ENCODE measurements at regions not wholly inside any gene's neighbourhood (a gene's known extent, or its start where the extent isn't known, plus 50 kb on each side); places are given as distances from the start of the nearest gene placed in this dataset.
"Not testable (repeated sequence)": the region's sequence is repeated elsewhere in the genome, so short reads cannot be mapped to it uniquely, and the experiment has no call there.

DNA sequence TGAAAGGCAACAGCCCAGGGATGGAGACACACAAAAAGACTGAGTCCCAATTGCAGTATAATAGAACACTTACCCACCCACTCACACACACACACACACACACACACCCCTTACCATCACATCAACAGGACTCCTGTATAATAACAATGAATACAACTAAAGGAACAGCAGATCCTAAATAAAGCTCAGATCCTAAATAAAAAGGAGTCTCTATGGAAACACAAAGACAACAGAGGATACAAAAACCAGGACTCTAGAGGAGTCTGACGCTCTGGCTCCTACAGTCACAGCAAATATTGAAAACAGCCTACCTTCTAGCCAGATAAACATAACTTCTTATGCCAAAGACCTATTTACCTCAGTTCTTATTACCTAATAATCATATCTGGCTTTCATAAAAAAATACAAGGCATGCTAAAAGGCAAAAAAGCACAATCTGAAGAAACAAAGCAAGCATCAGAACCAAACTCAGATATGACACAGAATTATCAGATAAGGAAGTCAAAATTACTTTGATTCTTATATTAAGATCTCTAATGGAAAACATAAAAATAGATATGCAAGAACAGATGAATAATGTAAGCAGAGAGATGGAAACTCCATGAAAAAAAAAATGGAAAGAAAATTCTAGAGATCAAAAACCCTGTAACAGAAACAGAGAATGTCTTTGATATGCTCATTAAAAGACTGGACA is 134.9 kb downstream of the MMUT start:
- DNase-seq (ENCODE audit: low read depth in 4 of 6, low spot score in 6 of 6), result peak in 1 of 6 donors; percentile 5
- Histone ChIP-seq H3K4me3 (ENCODE audit: low read depth, low read length) (no peak overlapping the region), H3K36me3 (ENCODE audit: control insufficient read depth, insufficient read depth, low read length) (no peaks in the 10 kb centered on the region), H3K9me3 (ENCODE audit: control insufficient read depth, insufficient read depth, low read length) (no peaks in the 10 kb centered on the region), H3K4me1 (ENCODE audit: control insufficient read depth, insufficient read depth, low read length) (no peaks in the 10 kb centered on the region), H3K27me3 (ENCODE audit: control insufficient read depth, insufficient read depth, low read length) (no peaks in the 10 kb centered on the region), H3K27ac (ENCODE audit: low read depth, low read length) (no peak overlapping the region)
- 25% methylated on average over 1 of the region's 1 CpG for WGBS (ENCODE audit: insufficient coverage)

DNA sequence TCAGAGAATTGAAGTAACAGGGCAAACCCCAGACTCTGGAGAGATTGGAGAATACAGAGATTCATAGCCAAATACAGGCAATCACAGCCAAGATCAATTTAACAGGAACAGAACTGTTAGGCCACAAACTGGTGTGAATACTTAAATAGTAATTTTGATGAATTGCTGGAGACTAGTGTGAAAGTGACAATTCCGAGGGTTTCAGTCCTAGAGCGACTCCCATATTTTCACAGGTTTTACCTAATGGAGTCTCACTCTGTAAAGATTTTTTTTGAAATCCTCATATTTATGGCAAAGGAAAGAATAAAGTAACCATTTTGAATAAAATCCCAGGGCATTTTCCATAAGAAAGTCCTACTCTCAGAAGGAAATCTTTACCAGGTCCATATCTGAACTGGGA is 135.5 kb downstream of the MMUT start:
- WGBS (ENCODE audit: insufficient coverage), result no CpG with 5 or more reads among the region's 2 CpGs
- DNase-seq (ENCODE audit: low read depth in 4 of 6, low spot score in 6 of 6), result no peak

DNA sequence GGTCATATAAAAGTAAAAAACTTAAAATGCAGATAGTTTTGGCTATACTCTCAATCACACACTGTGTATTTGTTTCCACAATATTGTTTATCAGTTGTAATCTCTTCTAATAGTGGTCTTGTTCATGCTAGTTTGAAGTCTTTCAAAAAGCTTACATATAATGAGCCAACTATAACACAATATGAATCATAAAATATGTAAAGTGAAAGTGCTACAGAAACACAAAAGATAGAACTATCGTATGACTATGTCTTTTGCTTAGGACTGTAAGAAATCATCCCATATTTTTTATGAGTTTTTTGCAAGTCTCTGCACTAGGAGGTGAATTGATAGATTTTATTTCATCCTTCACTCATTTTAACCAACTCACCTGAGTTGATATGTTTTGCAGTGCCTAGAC is 136.0 kb downstream of the MMUT start:
- WGBS (ENCODE audit: insufficient coverage), result no CpG with 5 or more reads among the region's 1 CpG
- DNase-seq (ENCODE audit: low read depth in 4 of 6, low spot score in 6 of 6), result no peak
- Histone ChIP-seq H3K27ac (ENCODE audit: low read depth, low read length) (no peak overlapping the region), H3K4me3 (ENCODE audit: low read depth, low read length) (no peak overlapping the region), H3K4me1 (ENCODE audit: control insufficient read depth, insufficient read depth, low read length) (no peaks in the 10 kb centered on the region), H3K36me3 (ENCODE audit: control insufficient read depth, insufficient read depth, low read length) (no peaks in the 10 kb centered on the region), H3K9me3 (ENCODE audit: control insufficient read depth, insufficient read depth, low read length) (no peaks in the 10 kb centered on the region), H3K27me3 (ENCODE audit: control insufficient read depth, insufficient read depth, low read length) (no peaks in the 10 kb centered on the region)

More for the DNA sequence above, 135.5 kb downstream of the MMUT start:
- no peaks in the 10 kb centered on the region for H3K9me3 ChIP-seq (ENCODE audit: control insufficient read depth, insufficient read depth, low read length)
- no peaks in the 10 kb centered on the region for H3K27me3 ChIP-seq (ENCODE audit: control insufficient read depth, insufficient read depth, low read length)
- H3K36me3 ChIP-seq (ENCODE audit: control insufficient read depth, insufficient read depth, low read length), result no peaks in the 10 kb centered on the region
- no peak overlapping the region for H3K27ac ChIP-seq (ENCODE audit: low read depth, low read length)
- no peak overlapping the region for H3K4me3 ChIP-seq (ENCODE audit: low read depth, low read length)
- H3K4me1 ChIP-seq (ENCODE audit: control insufficient read depth, insufficient read depth, low read length), result no peaks in the 10 kb centered on the region

- Histone ChIP-seq H3K27ac (ENCODE audit: low read depth, low read length) (no peak overlapping the region), H3K27me3 (ENCODE audit: control insufficient read depth, insufficient read depth, low read length) (no peaks in the 10 kb centered on the region), H3K36me3 (ENCODE audit: control insufficient read depth, insufficient read depth, low read length) (no peaks in the 10 kb centered on the region), H3K4me1 (ENCODE audit: control insufficient read depth, insufficient read depth, low read length) (no peaks in the 10 kb centered on the region), H3K4me3 (ENCODE audit: low read depth, low read length) (no peak overlapping the region), H3K9me3 (ENCODE audit: control insufficient read depth, insufficient read depth, low read length) (no peaks in the 10 kb centered on the region)
- no CpG with 5 or more reads among the region's 2 CpGs for WGBS (ENCODE audit: insufficient coverage)
- DNase-seq (ENCODE audit: low read depth in 4 of 6, low spot score in 6 of 6), result no peak
Measured at GRCh38 chr6:49326347-49326746, 136.7 kb downstream of the MMUT start.

DNA sequence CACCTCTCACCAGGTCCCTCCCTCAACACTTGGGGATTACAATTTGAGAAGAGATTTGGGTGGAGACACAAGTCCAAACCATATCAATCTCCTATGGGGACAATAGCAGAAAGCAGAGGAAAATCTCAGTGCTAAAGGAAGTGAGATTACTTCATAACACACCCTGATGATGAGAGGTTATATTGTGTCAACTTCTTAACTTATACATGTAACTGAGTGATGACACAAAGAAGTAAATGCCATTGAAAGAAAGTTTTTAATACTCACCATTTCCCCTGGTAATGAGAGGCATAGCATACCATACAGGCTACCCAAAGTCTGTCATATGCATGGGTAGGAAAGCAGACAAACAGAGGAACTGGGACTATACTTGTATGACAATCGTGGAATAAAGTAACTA is 137.2 kb downstream of the MMUT start:
- no peaks in the 10 kb centered on the region for H3K9me3 ChIP-seq (ENCODE audit: control insufficient read depth, insufficient read depth, low read length)
- 83% methylated on average over 1 of the region's 1 CpG for WGBS (ENCODE audit: insufficient coverage)

DNA sequence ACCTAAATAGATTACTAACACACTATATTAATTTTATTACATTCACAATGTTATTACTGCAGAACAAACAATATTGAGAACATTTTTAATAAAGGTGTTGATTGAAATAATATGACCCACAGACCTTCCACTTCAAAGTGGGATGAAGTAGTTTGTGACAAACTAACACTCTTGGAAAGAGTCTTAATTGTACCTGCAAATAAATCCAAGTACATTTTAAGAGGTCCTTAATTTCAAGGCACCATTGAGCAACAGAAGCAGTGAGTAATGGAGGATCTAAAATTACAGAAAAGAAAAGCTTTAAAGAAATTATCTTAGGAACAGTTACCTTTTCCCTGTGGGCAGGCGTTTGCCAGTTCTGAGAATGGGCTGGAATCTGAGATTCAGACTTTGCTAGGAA is 140.2 kb downstream of the MMUT start:
- WGBS (ENCODE audit: insufficient coverage), result 100% methylated on average over 1 of the region's 1 CpG
- Histone ChIP-seq H3K27ac (ENCODE audit: low read depth, low read length) (no peak overlapping the region), H3K4me3 (ENCODE audit: low read depth, low read length) (no peak overlapping the region), H3K27me3 (ENCODE audit: control insufficient read depth, insufficient read depth, low read length) (no peaks in the 10 kb centered on the region), H3K36me3 (ENCODE audit: control insufficient read depth, insufficient read depth, low read length) (no peaks in the 10 kb centered on the region), H3K9me3 (ENCODE audit: control insufficient read depth, insufficient read depth, low read length) (no peaks in the 10 kb centered on the region), H3K4me1 (ENCODE audit: control insufficient read depth, insufficient read depth, low read length) (no peaks in the 10 kb centered on the region)
- no peak for DNase-seq (ENCODE audit: low read depth in 4 of 6, low spot score in 6 of 6)

More for the DNA sequence above, 137.2 kb downstream of the MMUT start:
- no peaks in the 10 kb centered on the region for H3K27me3 ChIP-seq (ENCODE audit: control insufficient read depth, insufficient read depth, low read length)
- no peaks in the 10 kb centered on the region for H3K36me3 ChIP-seq (ENCODE audit: control insufficient read depth, insufficient read depth, low read length)
- no peak overlapping the region for H3K27ac ChIP-seq (ENCODE audit: low read depth, low read length)
- H3K4me1 ChIP-seq (ENCODE audit: control insufficient read depth, insufficient read depth, low read length), result no peaks in the 10 kb centered on the region
- H3K4me3 ChIP-seq (ENCODE audit: low read depth, low read length), result no peak overlapping the region
- no peak for DNase-seq (ENCODE audit: low read depth in 4 of 6, low spot score in 6 of 6)

- no peak overlapping the region for H3K27ac ChIP-seq (ENCODE audit: low read depth, low read length)
- no peaks in the 10 kb centered on the region for H3K4me1 ChIP-seq (ENCODE audit: control insufficient read depth, insufficient read depth, low read length)
- H3K27me3 ChIP-seq (ENCODE audit: control insufficient read depth, insufficient read depth, low read length), result no peaks in the 10 kb centered on the region
- H3K36me3 ChIP-seq (ENCODE audit: control insufficient read depth, insufficient read depth, low read length), result no peaks in the 10 kb centered on the region
- H3K4me3 ChIP-seq (ENCODE audit: low read depth, low read length), result no peak overlapping the region
- no peaks in the 10 kb centered on the region for H3K9me3 ChIP-seq (ENCODE audit: control insufficient read depth, insufficient read depth, low read length)
- no peak for DNase-seq (ENCODE audit: low read depth in 4 of 6, low spot score in 6 of 6)
- WGBS (ENCODE audit: insufficient coverage), result no CpG with 5 or more reads among the region's 2 CpGs
Measured at GRCh38 chr6:49321561-49322072, 141.4 kb downstream of the MMUT start.

GRCh38 chr6:49305010-49305409 is 158.0 kb downstream of the MMUT start:
- WGBS (ENCODE audit: insufficient coverage), result no CpG with 5 or more reads among the region's 1 CpG
- no peaks in the 10 kb centered on the region for H3K4me1 ChIP-seq (ENCODE audit: control insufficient read depth, insufficient read depth, low read length)
- DNase-seq (ENCODE audit: low read depth in 4 of 6, low spot score in 6 of 6), result no peak
- no peaks in the 10 kb centered on the region for H3K36me3 ChIP-seq (ENCODE audit: control insufficient read depth, insufficient read depth, low read length)
- no peak overlapping the region for H3K4me3 ChIP-seq (ENCODE audit: low read depth, low read length)
- H3K27me3 ChIP-seq (ENCODE audit: control insufficient read depth, insufficient read depth, low read length), result no peaks in the 10 kb centered on the region
- no peaks in the 10 kb centered on the region for H3K9me3 ChIP-seq (ENCODE audit: control insufficient read depth, insufficient read depth, low read length)
- no peak overlapping the region for H3K27ac ChIP-seq (ENCODE audit: low read depth, low read length)

- not testable (repeated sequence) for H3K27ac ChIP-seq (ENCODE audit: low read depth, low read length); H3K36me3 ChIP-seq (ENCODE audit: control insufficient read depth, insufficient read depth, low read length); H3K27me3 ChIP-seq (ENCODE audit: control insufficient read depth, insufficient read depth, low read length); DNase-seq (ENCODE audit: low read depth in 4 of 6, low spot score in 6 of 6); H3K4me1 ChIP-seq (ENCODE audit: control insufficient read depth, insufficient read depth, low read length); H3K9me3 ChIP-seq (ENCODE audit: control insufficient read depth, insufficient read depth, low read length); H3K4me3 ChIP-seq (ENCODE audit: low read depth, low read length)
- WGBS (ENCODE audit: insufficient coverage), result no CpG with 5 or more reads among the region's 1 CpG
Measured at GRCh38 chr6:49304393-49304792, 158.7 kb downstream of the MMUT start.

DNA sequence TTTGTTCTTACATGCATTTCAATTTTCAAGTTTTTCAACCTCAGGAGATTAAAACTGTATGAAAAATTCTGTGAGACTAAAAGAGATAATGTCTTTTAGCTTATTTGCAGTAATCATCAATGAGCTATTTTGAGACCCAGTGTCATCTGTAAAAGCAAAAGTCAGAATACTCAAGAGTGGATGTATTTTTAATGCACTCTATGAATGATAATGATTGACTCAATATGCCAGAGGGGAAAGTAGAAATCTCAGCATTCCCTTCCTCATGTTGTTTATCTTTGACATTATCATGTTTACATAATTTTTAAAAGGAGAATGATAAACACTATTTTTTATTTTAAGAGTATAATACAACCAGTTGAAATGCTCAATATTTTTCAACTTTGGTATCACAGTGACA is 162.1 kb downstream of the MMUT start:
- Histone ChIP-seq H3K27ac (ENCODE audit: low read depth, low read length) (no peak overlapping the region), H3K4me3 (ENCODE audit: low read depth, low read length) (no peak overlapping the region), H3K27me3 (ENCODE audit: control insufficient read depth, insufficient read depth, low read length) (no peaks in the 10 kb centered on the region), H3K4me1 (ENCODE audit: control insufficient read depth, insufficient read depth, low read length) (no peaks in the 10 kb centered on the region), H3K36me3 (ENCODE audit: control insufficient read depth, insufficient read depth, low read length) (no peaks in the 10 kb centered on the region), H3K9me3 (ENCODE audit: control insufficient read depth, insufficient read depth, low read length) (no peaks in the 10 kb centered on the region)
- DNase-seq (ENCODE audit: low read depth in 4 of 6, low spot score in 6 of 6), result no peak
